ENCODE measurements at regions not wholly inside any gene's neighbourhood (a gene's known extent, or its start where the extent isn't known, plus 50 kb on each side); places are given as distances from the start of the nearest gene placed in this dataset.

DNA sequence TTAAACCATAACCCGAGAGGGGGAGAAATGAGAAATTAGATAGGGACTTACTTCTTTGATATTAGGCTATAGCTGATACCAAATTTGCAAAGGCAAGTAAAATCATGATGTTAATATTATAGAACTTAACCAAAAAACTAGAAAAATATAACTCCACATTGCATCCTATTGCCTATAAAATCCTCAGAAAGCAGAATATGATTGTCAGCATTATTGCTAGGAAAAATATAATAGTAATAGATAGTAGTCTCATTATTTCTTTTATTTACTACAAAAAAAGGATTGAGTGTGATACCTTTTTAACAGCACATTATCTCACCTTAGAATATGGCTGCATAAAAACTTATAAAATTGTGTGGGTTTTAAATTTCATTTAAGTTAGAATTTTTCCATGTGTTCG, 206.5 kb upstream of the CDIN1 start:
- CTCF ChIA-PET: no interaction called here
- no peak for TF ChIP-seq ELK4 (IDR thresholded peaks at IDR 0.05; ENCODE audit: borderline replicate concordance, low read depth, low read length)
- TF ChIP-seq SP7 (tag by site-specific recombination; IDR thresholded peaks at IDR 0.05): no peak
- TF ChIP-seq INSM2 (tag by site-specific recombination; IDR thresholded peaks at IDR 0.05): no peak
- no peak overlapping the region for H3K27ac ChIP-seq (ENCODE audit: extremely low read depth, low read depth, low read length)
- no peak overlapping the region for H3K4me3 ChIP-seq (ENCODE audit: low read depth, low read length)
- POLR2A ChIA-PET: no interaction called here
- H3K36me3 ChIP-seq (ENCODE audit: control insufficient read depth in 2 of 2, insufficient read depth in 1 of 2, low read length in 2 of 2): no peaks in the 10 kb centered on the region
- H3K9me3 ChIP-seq (ENCODE audit: control insufficient read depth, insufficient read depth, low read depth, low read length): no peaks in the 10 kb centered on the region
- peaks cover 3% of the 10 kb centered on the region; the same call in 1 of the 2 replicates for H3K4me1 ChIP-seq (ENCODE audit: control insufficient read depth, insufficient read depth, low read length)

DNA sequence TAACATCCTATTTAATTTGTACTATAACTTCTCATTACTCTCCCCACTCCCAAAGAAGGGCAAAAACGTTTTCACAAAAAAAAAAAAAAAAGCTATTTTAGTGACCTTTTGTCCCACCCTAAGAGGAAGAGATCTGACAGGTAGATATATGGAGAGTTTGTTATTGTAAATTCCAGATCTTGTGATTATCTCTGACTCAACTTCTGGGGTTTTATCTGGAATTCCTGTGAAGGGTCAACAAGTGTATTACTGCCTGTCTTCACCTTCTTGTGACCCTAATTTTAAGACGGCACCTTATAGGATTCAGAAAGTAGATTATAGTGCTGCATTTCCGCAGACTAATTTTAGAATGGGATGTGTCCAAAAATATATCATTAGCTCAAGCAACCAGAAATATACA, 205.9 kb upstream of the CDIN1 start:
- POLR2A ChIA-PET: interaction anchor here (0.6 kb wide), 1 partner anchor 627 kb away, joined by 3 read pairs; no protein-coding TSS in a partner anchor
- Histone ChIP-seq H3K36me3 (ENCODE audit: control insufficient read depth in 2 of 2, insufficient read depth in 1 of 2, low read length in 2 of 2) (no peaks in the 10 kb centered on the region), H3K4me1 (ENCODE audit: control insufficient read depth, insufficient read depth, low read length) (peaks cover 3% of the 10 kb centered on the region; the same call in 1 of the 2 replicates)

DNA sequence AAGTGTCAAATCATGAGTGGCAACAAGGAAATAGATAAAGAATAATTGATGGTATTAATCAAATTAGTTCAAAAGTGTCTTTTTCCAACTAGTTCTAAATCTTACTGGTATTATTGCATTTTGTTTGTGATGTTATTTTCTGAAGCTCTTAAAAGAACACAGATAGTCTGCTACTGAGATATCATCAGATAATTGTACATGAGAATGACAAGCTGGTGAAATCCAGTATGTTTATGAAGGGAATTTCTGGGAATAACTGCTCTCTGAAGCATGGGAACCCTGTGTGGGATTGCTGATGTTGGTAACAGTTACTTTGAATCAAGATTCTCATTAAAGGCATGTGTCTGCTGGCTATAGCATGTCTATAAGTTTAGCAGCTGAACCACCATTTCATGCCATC, 190.3 kb upstream of the CDIN1 start:
- POLR2A ChIA-PET: no interaction called here
- no peak overlapping the region for H3K4me3 ChIP-seq (ENCODE audit: low read depth, low read length)
- no peak for TF ChIP-seq ZNF585B (tag by site-specific recombination; IDR thresholded peaks at IDR 0.05)
- no peak for TF ChIP-seq ZNF426 (tag by site-specific recombination; IDR thresholded peaks at IDR 0.05)
- no peak for TF ChIP-seq KLF1 (tag by site-specific recombination; IDR thresholded peaks at IDR 0.05)
- TF ChIP-seq, protein P1, sequence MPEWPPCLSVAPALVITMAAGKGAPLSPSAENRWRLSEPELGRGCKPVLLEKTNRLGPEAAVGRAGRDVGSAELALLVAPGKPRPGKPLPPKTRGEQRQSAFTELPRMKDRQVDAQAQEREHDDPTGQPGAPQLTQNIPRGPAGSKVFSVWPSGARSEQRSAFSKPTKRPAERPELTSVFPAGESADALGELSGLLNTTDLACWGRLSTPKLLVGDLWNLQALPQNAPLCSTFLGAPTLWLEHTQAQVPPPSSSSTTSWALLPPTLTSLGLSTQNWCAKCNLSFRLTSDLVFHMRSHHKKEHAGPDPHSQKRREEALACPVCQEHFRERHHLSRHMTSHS (tag by site-specific recombination; IDR thresholded peaks at IDR 0.05): no peak
- no peak for TF ChIP-seq ZNF140 (tag by site-specific recombination; IDR thresholded peaks at IDR 0.05)
- TF ChIP-seq, protein P2, sequence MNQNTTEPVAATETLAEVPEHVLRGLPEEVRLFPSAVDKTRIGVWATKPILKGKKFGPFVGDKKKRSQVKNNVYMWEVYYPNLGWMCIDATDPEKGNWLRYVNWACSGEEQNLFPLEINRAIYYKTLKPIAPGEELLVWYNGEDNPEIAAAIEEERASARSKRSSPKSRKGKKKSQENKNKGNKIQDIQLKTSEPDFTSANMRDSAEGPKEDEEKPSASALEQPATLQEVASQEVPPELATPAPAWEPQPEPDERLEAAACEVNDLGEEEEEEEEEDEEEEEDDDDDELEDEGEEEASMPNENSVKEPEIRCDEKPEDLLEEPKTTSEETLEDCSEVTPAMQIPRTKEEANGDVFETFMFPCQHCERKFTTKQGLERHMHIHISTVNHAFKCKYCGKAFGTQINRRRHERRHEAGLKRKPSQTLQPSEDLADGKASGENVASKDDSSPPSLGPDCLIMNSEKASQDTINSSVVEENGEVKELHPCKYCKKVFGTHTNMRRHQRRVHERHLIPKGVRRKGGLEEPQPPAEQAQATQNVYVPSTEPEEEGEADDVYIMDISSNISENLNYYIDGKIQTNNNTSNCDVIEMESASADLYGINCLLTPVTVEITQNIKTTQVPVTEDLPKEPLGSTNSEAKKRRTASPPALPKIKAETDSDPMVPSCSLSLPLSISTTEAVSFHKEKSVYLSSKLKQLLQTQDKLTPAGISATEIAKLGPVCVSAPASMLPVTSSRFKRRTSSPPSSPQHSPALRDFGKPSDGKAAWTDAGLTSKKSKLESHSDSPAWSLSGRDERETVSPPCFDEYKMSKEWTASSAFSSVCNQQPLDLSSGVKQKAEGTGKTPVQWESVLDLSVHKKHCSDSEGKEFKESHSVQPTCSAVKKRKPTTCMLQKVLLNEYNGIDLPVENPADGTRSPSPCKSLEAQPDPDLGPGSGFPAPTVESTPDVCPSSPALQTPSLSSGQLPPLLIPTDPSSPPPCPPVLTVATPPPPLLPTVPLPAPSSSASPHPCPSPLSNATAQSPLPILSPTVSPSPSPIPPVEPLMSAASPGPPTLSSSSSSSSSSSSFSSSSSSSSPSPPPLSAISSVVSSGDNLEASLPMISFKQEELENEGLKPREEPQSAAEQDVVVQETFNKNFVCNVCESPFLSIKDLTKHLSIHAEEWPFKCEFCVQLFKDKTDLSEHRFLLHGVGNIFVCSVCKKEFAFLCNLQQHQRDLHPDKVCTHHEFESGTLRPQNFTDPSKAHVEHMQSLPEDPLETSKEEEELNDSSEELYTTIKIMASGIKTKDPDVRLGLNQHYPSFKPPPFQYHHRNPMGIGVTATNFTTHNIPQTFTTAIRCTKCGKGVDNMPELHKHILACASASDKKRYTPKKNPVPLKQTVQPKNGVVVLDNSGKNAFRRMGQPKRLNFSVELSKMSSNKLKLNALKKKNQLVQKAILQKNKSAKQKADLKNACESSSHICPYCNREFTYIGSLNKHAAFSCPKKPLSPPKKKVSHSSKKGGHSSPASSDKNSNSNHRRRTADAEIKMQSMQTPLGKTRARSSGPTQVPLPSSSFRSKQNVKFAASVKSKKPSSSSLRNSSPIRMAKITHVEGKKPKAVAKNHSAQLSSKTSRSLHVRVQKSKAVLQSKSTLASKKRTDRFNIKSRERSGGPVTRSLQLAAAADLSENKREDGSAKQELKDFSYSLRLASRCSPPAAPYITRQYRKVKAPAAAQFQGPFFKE (tag by site-specific recombination; IDR thresholded peaks at IDR 0.05; ENCODE audit: borderline replicate concordance): no peak
- no peak for TF ChIP-seq ZNF341 (tag by site-specific recombination; IDR thresholded peaks at IDR 0.05; ENCODE audit: low read depth)
- no peak for TF ChIP-seq ZNF549 (tag by site-specific recombination; IDR thresholded peaks at IDR 0.05)
- no peak for TF ChIP-seq ZNF155 (tag by site-specific recombination; IDR thresholded peaks at IDR 0.05)
- no peak for TF ChIP-seq RBAK (tag by site-specific recombination; IDR thresholded peaks at IDR 0.05)
- TF ChIP-seq ZNF791 (tag by site-specific recombination; IDR thresholded peaks at IDR 0.05): no peak
- no peak for TF ChIP-seq ZNF660 (tag by site-specific recombination; IDR thresholded peaks at IDR 0.05)
- TF ChIP-seq ZNF366 (tag by site-specific recombination; conservative IDR thresholded peaks at IDR 0.05): no peak
- TF ChIP-seq ZNF792 (tag by site-specific recombination; IDR thresholded peaks at IDR 0.05): no peak
- no peak for TF ChIP-seq ZNF701 (tag by site-specific recombination; IDR thresholded peaks at IDR 0.05)
- TF ChIP-seq MZF1 (tag by site-specific recombination; IDR thresholded peaks at IDR 0.05; ENCODE audit: borderline replicate concordance): no peak
- TF ChIP-seq ZBTB21 (tag by site-specific recombination; IDR thresholded peaks at IDR 0.05): no peak

More for the DNA sequence above, 205.9 kb upstream of the CDIN1 start:
- Histone ChIP-seq H3K4me3 (ENCODE audit: low read depth, low read length) (no peak overlapping the region), H3K9me3 (ENCODE audit: control insufficient read depth, insufficient read depth, low read depth, low read length) (no peaks in the 10 kb centered on the region), H3K27ac (ENCODE audit: extremely low read depth, low read depth, low read length) (no peak overlapping the region)
- CTCF ChIA-PET: no interaction called here
- TF ChIP-seq ZNF362 (tag by site-specific recombination; IDR thresholded peaks at IDR 0.05) (no peak), ZNF544 (tag by site-specific recombination; IDR thresholded peaks at IDR 0.05) (no peak)

More for the DNA sequence above, 190.3 kb upstream of the CDIN1 start:
- Histone ChIP-seq H3K27ac (ENCODE audit: extremely low read depth, low read depth, low read length) (no peak overlapping the region), H3K9me3 (ENCODE audit: control insufficient read depth, insufficient read depth, low read depth, low read length) (no peaks in the 10 kb centered on the region), H3K4me1 (ENCODE audit: control insufficient read depth, insufficient read depth, low read length) (no peaks in the 10 kb centered on the region), H3K36me3 (ENCODE audit: control insufficient read depth in 2 of 2, insufficient read depth in 1 of 2, low read length in 2 of 2) (no peaks in the 10 kb centered on the region)
- CTCF ChIA-PET: no interaction called here

All from HEK293 (cell line).